GM12878 (cell line): ENCODE measurements at regions not wholly inside any gene's neighbourhood (a gene's known extent, or its start where the extent isn't known, plus 50 kb on each side); places are given as distances from the start of the nearest gene placed in this dataset.

Source experiments
- BCL11A ChIP-seq: IDR thresholded peaks from 2 replicates; pipeline ENCODE4 v1.6.1; 2011; ENCODE audit warnings: low read depth, low read length
- BMI1 ChIP-seq: fragments of 450-650 bp; IDR thresholded peaks from 2 replicates; pipeline ENCODE4 v1.6.1; 2016; ENCODE audit warnings: mild to moderate bottlenecking, moderate library complexity, borderline replicate concordance
- EED ChIP-seq: sonication (generic); IDR thresholded peaks from 2 replicates; pipeline ENCODE4 v1.6.1; 2016; ENCODE audit warnings: antibody characterized with exemption, low read depth
- EZH2 ChIP-seq: IDR thresholded peaks from 2 replicates; pipeline ENCODE4 v1.6.1; 2012; ENCODE audit warnings: low read depth, mild to moderate bottlenecking, control low read depth, inconsistent platforms, low read length, borderline replicate concordance; ENCODE audit not compliant: control insufficient read depth
- FOXK2 ChIP-seq: fragments of 450-650 bp; IDR thresholded peaks from 2 replicates; pipeline ENCODE4 v1.6.1; 2017; ENCODE audit warnings: mild to moderate bottlenecking, moderate library complexity
- IKZF2 ChIP-seq, 2 experiments: fragments of 450-650 bp; IDR thresholded peaks; 2 replicates each; pipeline ENCODE4 v1.6.1; 2017; ENCODE audit warnings: mild to moderate bottlenecking in 2 of 2, moderate library complexity in 2 of 2
- JUND ChIP-seq: IDR thresholded peaks from 2 replicates; pipeline ENCODE4 v1.6.1; 2012; ENCODE audit warnings: low read depth, mild to moderate bottlenecking, low read length, improper control_type of control experiment, moderate library complexity
- KLF5 ChIP-seq: fragments of 450-650 bp; IDR thresholded peaks from 2 replicates; pipeline ENCODE4 v1.6.1; 2014; ENCODE audit warnings: mild to moderate bottlenecking; ENCODE audit not compliant: partially characterized antibody
- MXI1 ChIP-seq: fragments of 150-350 bp; IDR thresholded peaks from 2 replicates; pipeline ENCODE4 v1.6.1; 2011; ENCODE audit warnings: low read depth, mild to moderate bottlenecking, inconsistent platforms, low read length, improper control_type of control experiment
- NR2C2 ChIP-seq: IDR thresholded peaks from 2 replicates; pipeline ENCODE4 v1.6.1; 2011; ENCODE audit warnings: borderline replicate concordance, low read depth; ENCODE audit not compliant: control insufficient read depth, insufficient read length
- PAX8 ChIP-seq: fragments of 450-650 bp; IDR thresholded peaks from 2 replicates; pipeline ENCODE4 v1.6.1; 2017; ENCODE audit warnings: mild to moderate bottlenecking, moderate library complexity
- RAD21 ChIP-seq: IDR thresholded peaks from 2 replicates; pipeline ENCODE4 v1.6.1; 2011; ENCODE audit warnings: mild to moderate bottlenecking, low read depth, low read length, moderate library complexity; ENCODE audit not compliant: insufficient read depth
- RELA ChIP-seq: fragments of 450-650 bp; IDR thresholded peaks from 2 replicates; pipeline ENCODE4 v1.8.0; 2014; ENCODE audit warnings: borderline replicate concordance; ENCODE audit not compliant: partially characterized antibody
- RUNX3 ChIP-seq: IDR thresholded peaks from 2 replicates; pipeline ENCODE4 v1.6.1; 2012; ENCODE audit warnings: low read length, inconsistent platforms
- SMAD5 ChIP-seq: IDR thresholded peaks from 2 replicates; pipeline ENCODE4 v1.6.1; 2016; ENCODE audit warnings: antibody characterized with exemption, low read depth
- SRF ChIP-seq, 2 experiments: IDR thresholded peaks; 2 replicates each; pipeline ENCODE4 v1.6.1; 2011; ENCODE audit warnings: low read depth in 2 of 2, low read length in 2 of 2, mild to moderate bottlenecking in 1 of 2, moderate library complexity in 1 of 2
- TBL1XR1 ChIP-seq: IDR thresholded peaks from 2 replicates; pipeline ENCODE4 v1.6.1; 2012; ENCODE audit warnings: low read depth, low read length, improper control_type of control experiment
- TCF7 ChIP-seq: IDR thresholded peaks from 2 replicates; pipeline ENCODE4 v1.6.1; 2014; ENCODE audit warnings: antibody characterized with exemption, borderline replicate concordance
- ZNF217 ChIP-seq: fragments of 450-650 bp; IDR thresholded peaks from 2 replicates; pipeline ENCODE4 v1.6.1; 2017; ENCODE audit warnings: antibody characterized with exemption, mild to moderate bottlenecking
- TF ChIP-seq, protein P1 (sequence below): fragments of 450-650 bp; IDR thresholded peaks from 2 replicates; pipeline ENCODE4 v1.6.1; 2014; ENCODE audit warnings: mild to moderate bottlenecking
- TF ChIP-seq, protein P2 (sequence below): fragments of 450-650 bp; formaldehyde crosslinking; IDR thresholded peaks from 2 replicates; pipeline ENCODE4 v1.4.0; 2020; ENCODE audit warnings: mild to moderate bottlenecking, moderate library complexity
- TF ChIP-seq, protein P3 (sequence below): fragments of 450-650 bp; IDR thresholded peaks from 2 replicates; pipeline ENCODE4 v1.6.1; 2016; ENCODE audit warnings: mild to moderate bottlenecking
- TF ChIP-seq, protein P4 (sequence below): IDR thresholded peaks from 2 replicates; pipeline ENCODE4 v1.6.1; 2012; ENCODE audit warnings: low read length, inconsistent platforms
- TF ChIP-seq, protein P5 (sequence below): IDR thresholded peaks from 2 replicates; pipeline ENCODE4 v1.6.1; 2012; ENCODE audit warnings: low read depth, low read length, improper control_type of control experiment

DNA sequence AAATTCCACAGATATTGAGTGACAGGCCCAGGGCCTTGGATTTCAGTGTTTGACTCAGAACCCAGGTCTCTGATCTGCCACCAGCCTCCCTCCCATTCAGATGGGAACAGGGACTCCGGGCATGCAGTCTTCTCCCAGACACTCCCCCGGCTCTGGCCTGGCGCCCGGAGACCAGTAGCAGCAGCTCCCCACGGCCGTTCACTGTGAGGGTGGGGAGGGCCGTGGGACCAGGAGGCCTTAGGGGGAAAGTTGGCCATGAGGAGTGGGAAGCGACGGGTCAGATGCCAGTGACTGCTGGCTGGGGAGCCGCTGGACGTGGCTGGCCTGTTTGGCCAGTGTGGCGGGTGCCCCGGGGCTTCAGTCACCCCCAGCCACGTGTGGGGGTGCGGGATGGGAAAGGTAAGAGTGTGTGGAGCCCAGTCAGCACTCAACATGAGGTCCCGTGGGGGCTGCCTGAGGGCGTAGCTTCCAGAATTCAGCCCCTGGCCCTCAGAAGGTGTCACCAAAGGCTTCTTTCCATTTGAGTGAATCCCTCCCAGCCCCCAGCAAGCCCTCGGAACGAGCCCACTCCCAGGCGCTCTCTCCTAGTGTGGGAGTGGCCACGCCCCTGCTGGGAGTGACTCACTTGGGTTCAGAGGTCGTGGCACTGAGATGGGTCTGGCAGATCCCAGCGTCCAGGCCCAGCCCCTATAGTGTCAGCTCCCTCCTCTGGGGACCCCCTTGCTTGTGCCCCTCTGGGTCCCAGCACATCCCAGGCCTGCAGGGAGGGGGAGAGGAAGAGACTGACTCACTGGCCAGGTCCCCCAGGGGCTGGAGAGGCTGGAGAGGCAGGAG is 309.4 kb downstream of the SEC14L1 start (continued):
- TF ChIP-seq, protein P1, sequence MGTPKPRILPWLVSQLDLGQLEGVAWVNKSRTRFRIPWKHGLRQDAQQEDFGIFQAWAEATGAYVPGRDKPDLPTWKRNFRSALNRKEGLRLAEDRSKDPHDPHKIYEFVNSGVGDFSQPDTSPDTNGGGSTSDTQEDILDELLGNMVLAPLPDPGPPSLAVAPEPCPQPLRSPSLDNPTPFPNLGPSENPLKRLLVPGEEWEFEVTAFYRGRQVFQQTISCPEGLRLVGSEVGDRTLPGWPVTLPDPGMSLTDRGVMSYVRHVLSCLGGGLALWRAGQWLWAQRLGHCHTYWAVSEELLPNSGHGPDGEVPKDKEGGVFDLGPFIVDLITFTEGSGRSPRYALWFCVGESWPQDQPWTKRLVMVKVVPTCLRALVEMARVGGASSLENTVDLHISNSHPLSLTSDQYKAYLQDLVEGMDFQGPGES = no peak
- TF ChIP-seq MXI1 (no peak; the same call in 1 of the 2 replicates), BCL11A (no peak), JUND (no peak), RAD21 (no peak), SRF (IDR thresholded peaks at IDR 0.05; ENCODE audit: low read depth in 2 of 2, low read length in 2 of 2) (0 out of 4 replicates have a peak, but pooled peaks of 1 of the 2 experiments have one; percentile 4), EED (no peak), ZNF217 (no peak), PAX8 (no peak), IKZF2 (IDR thresholded peaks at IDR 0.05) (no peak; a peak in 1 of 4 replicates), TCF7 (no peak), TBL1XR1 (no peak), NR2C2 (peak; percentile 76), BMI1 (no peak), RELA (no peak), FOXK2 (no peak), EZH2 (no peak), SMAD5 (no peak), KLF5 (no peak), RUNX3 (no peak)
- TF ChIP-seq, protein P2, sequence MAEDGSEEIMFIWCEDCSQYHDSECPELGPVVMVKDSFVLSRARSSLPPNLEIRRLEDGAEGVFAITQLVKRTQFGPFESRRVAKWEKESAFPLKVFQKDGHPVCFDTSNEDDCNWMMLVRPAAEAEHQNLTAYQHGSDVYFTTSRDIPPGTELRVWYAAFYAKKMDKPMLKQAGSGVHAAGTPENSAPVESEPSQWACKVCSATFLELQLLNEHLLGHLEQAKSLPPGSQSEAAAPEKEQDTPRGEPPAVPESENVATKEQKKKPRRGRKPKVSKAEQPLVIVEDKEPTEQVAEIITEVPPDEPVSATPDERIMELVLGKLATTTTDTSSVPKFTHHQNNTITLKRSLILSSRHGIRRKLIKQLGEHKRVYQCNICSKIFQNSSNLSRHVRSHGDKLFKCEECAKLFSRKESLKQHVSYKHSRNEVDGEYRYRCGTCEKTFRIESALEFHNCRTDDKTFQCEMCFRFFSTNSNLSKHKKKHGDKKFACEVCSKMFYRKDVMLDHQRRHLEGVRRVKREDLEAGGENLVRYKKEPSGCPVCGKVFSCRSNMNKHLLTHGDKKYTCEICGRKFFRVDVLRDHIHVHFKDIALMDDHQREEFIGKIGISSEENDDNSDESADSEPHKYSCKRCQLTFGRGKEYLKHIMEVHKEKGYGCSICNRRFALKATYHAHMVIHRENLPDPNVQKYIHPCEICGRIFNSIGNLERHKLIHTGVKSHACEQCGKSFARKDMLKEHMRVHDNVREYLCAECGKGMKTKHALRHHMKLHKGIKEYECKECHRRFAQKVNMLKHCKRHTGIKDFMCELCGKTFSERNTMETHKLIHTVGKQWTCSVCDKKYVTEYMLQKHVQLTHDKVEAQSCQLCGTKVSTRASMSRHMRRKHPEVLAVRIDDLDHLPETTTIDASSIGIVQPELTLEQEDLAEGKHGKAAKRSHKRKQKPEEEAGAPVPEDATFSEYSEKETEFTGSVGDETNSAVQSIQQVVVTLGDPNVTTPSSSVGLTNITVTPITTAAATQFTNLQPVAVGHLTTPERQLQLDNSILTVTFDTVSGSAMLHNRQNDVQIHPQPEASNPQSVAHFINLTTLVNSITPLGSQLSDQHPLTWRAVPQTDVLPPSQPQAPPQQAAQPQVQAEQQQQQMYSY = no peak
- TF ChIP-seq, protein P3, sequence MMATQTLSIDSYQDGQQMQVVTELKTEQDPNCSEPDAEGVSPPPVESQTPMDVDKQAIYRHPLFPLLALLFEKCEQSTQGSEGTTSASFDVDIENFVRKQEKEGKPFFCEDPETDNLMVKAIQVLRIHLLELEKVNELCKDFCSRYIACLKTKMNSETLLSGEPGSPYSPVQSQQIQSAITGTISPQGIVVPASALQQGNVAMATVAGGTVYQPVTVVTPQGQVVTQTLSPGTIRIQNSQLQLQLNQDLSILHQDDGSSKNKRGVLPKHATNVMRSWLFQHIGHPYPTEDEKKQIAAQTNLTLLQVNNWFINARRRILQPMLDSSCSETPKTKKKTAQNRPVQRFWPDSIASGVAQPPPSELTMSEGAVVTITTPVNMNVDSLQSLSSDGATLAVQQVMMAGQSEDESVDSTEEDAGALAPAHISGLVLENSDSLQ = peak; percentile 84; the same call in 1 of the 2 replicates
- TF ChIP-seq, protein P4, sequence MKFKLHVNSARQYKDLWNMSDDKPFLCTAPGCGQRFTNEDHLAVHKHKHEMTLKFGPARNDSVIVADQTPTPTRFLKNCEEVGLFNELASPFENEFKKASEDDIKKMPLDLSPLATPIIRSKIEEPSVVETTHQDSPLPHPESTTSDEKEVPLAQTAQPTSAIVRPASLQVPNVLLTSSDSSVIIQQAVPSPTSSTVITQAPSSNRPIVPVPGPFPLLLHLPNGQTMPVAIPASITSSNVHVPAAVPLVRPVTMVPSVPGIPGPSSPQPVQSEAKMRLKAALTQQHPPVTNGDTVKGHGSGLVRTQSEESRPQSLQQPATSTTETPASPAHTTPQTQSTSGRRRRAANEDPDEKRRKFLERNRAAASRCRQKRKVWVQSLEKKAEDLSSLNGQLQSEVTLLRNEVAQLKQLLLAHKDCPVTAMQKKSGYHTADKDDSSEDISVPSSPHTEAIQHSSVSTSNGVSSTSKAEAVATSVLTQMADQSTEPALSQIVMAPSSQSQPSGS = no peak
- TF ChIP-seq, protein P5, sequence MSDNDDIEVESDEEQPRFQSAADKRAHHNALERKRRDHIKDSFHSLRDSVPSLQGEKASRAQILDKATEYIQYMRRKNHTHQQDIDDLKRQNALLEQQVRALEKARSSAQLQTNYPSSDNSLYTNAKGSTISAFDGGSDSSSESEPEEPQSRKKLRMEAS = no peak; the same call in 1 of the 2 replicates
